ENCODE measurements at regions not wholly inside any gene's neighbourhood (a gene's known extent, or its start where the extent isn't known, plus 50 kb on each side); places are given as distances from the start of the nearest gene placed in this dataset.
A peak's percentile ranks its signal among the peaks of the same experiment; 100 is the strongest.
"Not testable (repeated sequence)": the region's sequence is repeated elsewhere in the genome, so short reads cannot be mapped to it uniquely, and the experiment has no call there.

- Histone ChIP-seq H3K4me1 (no peaks in the 10 kb centered on the region), H3K4me3 (no peak overlapping the region), H3K4me2 (no peak overlapping the region), H4K20me1 (no peaks in the 10 kb centered on the region), H3K9me3 (no peaks in the 10 kb centered on the region), H3K27ac (no peak overlapping the region), H3K27me3 (no peaks in the 10 kb centered on the region), H3K36me3 (no peaks in the 10 kb centered on the region), H3K9ac (no peak overlapping the region)
- no peak for TF ChIP-seq Cebpa-rat (IDR thresholded peaks at IDR 0.05)
Observed at GRCh38 chr6:115582386-115582785, 478.3 kb downstream of the FRK start.

- not testable (repeated sequence) for H4K20me1 ChIP-seq, H3K27me3 ChIP-seq, H3K4me3 ChIP-seq, H3K9me3 ChIP-seq, H3K9ac ChIP-seq, H3K4me1 ChIP-seq, H3K4me2 ChIP-seq, H3K27ac ChIP-seq, H3K36me3 ChIP-seq
Observed at GRCh38 chr6:115579565-115579964, 481.1 kb downstream of the FRK start.

GRCh38 chr6:115577270-115577669, 483.4 kb downstream of the FRK start:
- Histone ChIP-seq H4K20me1 (no peaks in the 10 kb centered on the region), H3K4me1 (no peaks in the 10 kb centered on the region), H3K4me2 (no peak overlapping the region), H3K9ac (no peak overlapping the region), H3K36me3 (no peaks in the 10 kb centered on the region), H3K4me3 (no peak overlapping the region), H3K27me3 (no peaks in the 10 kb centered on the region), H3K9me3 (no peaks in the 10 kb centered on the region), H3K27ac (no peak overlapping the region)
- no peak for TF ChIP-seq Cebpa-rat (IDR thresholded peaks at IDR 0.05)

- no peak overlapping the region for H3K4me3 ChIP-seq
- H3K27ac ChIP-seq, result no peak overlapping the region
- no peak overlapping the region for H3K9ac ChIP-seq
- H3K4me2 ChIP-seq, result no peak overlapping the region
- no peaks in the 10 kb centered on the region for H3K36me3 ChIP-seq
- peaks cover 5% of the 10 kb centered on the region; the same call in 1 of the 2 replicates for H3K4me1 ChIP-seq
- no peaks in the 10 kb centered on the region for H3K27me3 ChIP-seq
- no peaks in the 10 kb centered on the region for H3K9me3 ChIP-seq
- TF ChIP-seq Cebpa-rat (IDR thresholded peaks at IDR 0.05), result no peak
- H4K20me1 ChIP-seq, result no peaks in the 10 kb centered on the region
Observed at GRCh38 chr6:115575285-115575684, 485.4 kb downstream of the FRK start.

- Histone ChIP-seq H3K9ac (no peak overlapping the region), H3K36me3 (no peaks in the 10 kb centered on the region), H3K4me2 (no peak overlapping the region), H4K20me1 (no peaks in the 10 kb centered on the region), H3K4me3 (no peak overlapping the region), H3K27ac (no peak overlapping the region), H3K4me1 (peaks cover 7% of the 10 kb centered on the region; the same call in 1 of the 2 replicates), H3K9me3 (no peaks in the 10 kb centered on the region), H3K27me3 (no peaks in the 10 kb centered on the region)
- no peak for TF ChIP-seq Cebpa-rat (IDR thresholded peaks at IDR 0.05)
Observed at GRCh38 chr6:115573861-115574260, 486.8 kb downstream of the FRK start.

GRCh38 chr6:115570331-115570730, 490.4 kb downstream of the FRK start:
- Histone ChIP-seq H3K36me3 (no peaks in the 10 kb centered on the region), H3K27ac (no peak overlapping the region), H3K4me1 (peaks cover 7% of the 10 kb centered on the region; the same call in 1 of the 2 replicates), H3K9ac (no peak overlapping the region), H4K20me1 (no peaks in the 10 kb centered on the region), H3K27me3 (no peaks in the 10 kb centered on the region), H3K9me3 (no peaks in the 10 kb centered on the region), H3K4me2 (peak overlapping the region; percentile 9; the same call in 1 of the 2 replicates), H3K4me3 (no peak overlapping the region)
- no peak for TF ChIP-seq Cebpa-rat (IDR thresholded peaks at IDR 0.05)

GRCh38 chr6:115554060-115554459, 506.6 kb downstream of the FRK start:
- Histone ChIP-seq H3K4me1 (no peaks in the 10 kb centered on the region), H3K4me2 (no peak overlapping the region), H3K27ac (no peak overlapping the region), H3K27me3 (no peaks in the 10 kb centered on the region), H3K4me3 (no peak overlapping the region), H4K20me1 (no peaks in the 10 kb centered on the region), H3K9me3 (no peaks in the 10 kb centered on the region), H3K36me3 (no peaks in the 10 kb centered on the region), H3K9ac (no peak overlapping the region)
- TF ChIP-seq Cebpa-rat (IDR thresholded peaks at IDR 0.05), result no peak

- Histone ChIP-seq H3K36me3 (no peaks in the 10 kb centered on the region), H3K4me1 (no peaks in the 10 kb centered on the region), H3K27me3 (no peaks in the 10 kb centered on the region), H3K9ac (no peak overlapping the region), H3K27ac (no peak overlapping the region), H3K4me2 (no peak overlapping the region), H3K9me3 (no peaks in the 10 kb centered on the region), H3K4me3 (no peak overlapping the region), H4K20me1 (no peaks in the 10 kb centered on the region)
- no peak for TF ChIP-seq Cebpa-rat (IDR thresholded peaks at IDR 0.05)
Observed at GRCh38 chr6:115551527-115551926, 509.2 kb downstream of the FRK start.

- H3K27me3 ChIP-seq, result no peaks in the 10 kb centered on the region
- no peaks in the 10 kb centered on the region for H4K20me1 ChIP-seq
- TF ChIP-seq Cebpa-rat (IDR thresholded peaks at IDR 0.05), result no peak
- H3K36me3 ChIP-seq, result no peaks in the 10 kb centered on the region
- H3K27ac ChIP-seq, result no peak overlapping the region
- H3K9ac ChIP-seq, result no peak overlapping the region
- no peaks in the 10 kb centered on the region for H3K4me1 ChIP-seq
- H3K4me2 ChIP-seq, result no peak overlapping the region
- H3K4me3 ChIP-seq, result no peak overlapping the region
- H3K9me3 ChIP-seq, result no peaks in the 10 kb centered on the region
Observed at GRCh38 chr6:115545672-115545986, 515.1 kb downstream of the FRK start.

GRCh38 chr6:115544765-115545671, 515.7 kb downstream of the FRK start:
- no peak for TF ChIP-seq Cebpa-rat (IDR thresholded peaks at IDR 0.05)

More at GRCh38 chr6:115544765-115545671, 515.7 kb downstream of the FRK start:
- Histone ChIP-seq H4K20me1 (no peaks in the 10 kb centered on the region), H3K36me3 (no peaks in the 10 kb centered on the region), H3K9ac (no peak overlapping the region), H3K4me2 (no peak overlapping the region), H3K27me3 (no peaks in the 10 kb centered on the region), H3K4me1 (no peaks in the 10 kb centered on the region), H3K27ac (no peak overlapping the region), H3K9me3 (no peaks in the 10 kb centered on the region), H3K4me3 (no peak overlapping the region)

Data from BLaER1 (cell line).